Endodermal cell (in vitro differentiated cells): ENCODE measurements at regions not wholly inside any gene's neighbourhood (a gene's known extent, or its start where the extent isn't known, plus 50 kb on each side); places are given as distances from the start of the nearest gene placed in this dataset.

ENCODE experiments used
- DNase-seq: peaks from one replicate; pipeline ENCODE4 v3.0.0-alpha.2; 2017
- H3K27ac ChIP-seq: 2 replicates; pipeline ENCODE4 v1.5.1; 2013; ENCODE audit warnings: mild to moderate bottlenecking, low read depth, low read length, moderate library complexity
- H3K27me3 ChIP-seq: 2 replicates; pipeline ENCODE4 v1.6.1; 2013; ENCODE audit warnings: mild to moderate bottlenecking, low read length, moderate library complexity; ENCODE audit not compliant: insufficient read depth, control insufficient read depth, poor library complexity, severe bottlenecking
- H3K36me3 ChIP-seq: 2 replicates; pipeline ENCODE4 v1.7.0; 2013; ENCODE audit warnings: mild to moderate bottlenecking, low read length, moderate library complexity; ENCODE audit not compliant: control insufficient read depth, insufficient read depth
- H3K4me1 ChIP-seq: one replicate; pipeline ENCODE4 v1.7.0; 2013; ENCODE audit warnings: low read length; ENCODE audit not compliant: control insufficient read depth, insufficient read depth
- H3K4me3 ChIP-seq: 2 replicates; pipeline ENCODE4 v1.5.1; 2013; ENCODE audit warnings: mild to moderate bottlenecking, low read length, moderate library complexity
- H3K9ac ChIP-seq: 2 replicates; pipeline ENCODE4 v1.6.1; 2013; ENCODE audit warnings: mild to moderate bottlenecking, low read length, moderate library complexity; ENCODE audit not compliant: poor library complexity, severe bottlenecking; ENCODE audit errors: extremely low read depth
- H3K9me3 ChIP-seq: 2 replicates; pipeline ENCODE4 v1.6.1; 2013; ENCODE audit warnings: mild to moderate bottlenecking, low read length, moderate library complexity; ENCODE audit not compliant: control insufficient read depth
- H3K27ac Mint-ChIP-seq: 2 replicates; pipeline ENCODE4 v1.8.0; 2020; ENCODE audit warnings: mixed read lengths
- H3K27me3 Mint-ChIP-seq: 2 replicates; pipeline ENCODE4 v1.8.0; 2021; ENCODE audit warnings: mild to moderate bottlenecking, mixed read lengths; ENCODE audit not compliant: insufficient read depth
- H3K36me3 Mint-ChIP-seq: 2 replicates; pipeline ENCODE4 v1.8.0; 2020; ENCODE audit warnings: low read depth, mixed read lengths
- H3K4me1 Mint-ChIP-seq: 2 replicates; pipeline ENCODE4 v1.8.0; 2020; ENCODE audit warnings: mixed read lengths
- H3K4me3 Mint-ChIP-seq: 2 replicates; pipeline ENCODE4 v1.8.0; 2020; ENCODE audit warnings: mild to moderate bottlenecking, moderate library complexity, mixed read lengths
- H3K9me3 Mint-ChIP-seq: 2 replicates; pipeline ENCODE4 v1.8.0; 2020; ENCODE audit warnings: mild to moderate bottlenecking, mixed read lengths
- CTCF ChIP-seq: fragments of 200-600 bp; sonication (generic); conservative IDR thresholded peaks from 2 replicates; pipeline ENCODE4 v1.5.0; 2021; ENCODE audit warnings: antibody characterized with exemption, mild to moderate bottlenecking
- WGBS, 2 experiments: methylation state at CpG; one replicate each; pipeline versions ENCODE4 v1.1.5 to v1.1.7; 2013; ENCODE audit warnings: missing lambda C conversion rate in 2 of 2, mixed read lengths in 1 of 2; ENCODE audit not compliant: insufficient coverage in 1 of 2, insufficient read length in 1 of 2; 5-methylcytosine and 5-hydroxymethylcytosine counted together

GRCh38 chr2:147662221-147662620 is 182.6 kb upstream of the ACVR2A start:
- Histone ChIP-seq H3K27me3 (no peaks in the 10 kb centered on the region), H3K27ac (no peak overlapping the region), H3K36me3 (no peaks in the 10 kb centered on the region), H3K4me1 (peaks cover 11% of the 10 kb centered on the region), H3K4me3 (no peak overlapping the region), H3K9ac (no peak overlapping the region), H3K9me3 (no peaks in the 10 kb centered on the region)
- H3K4me1 Mint-ChIP-seq = peaks cover 42% of the 10 kb centered on the region
- TF ChIP-seq CTCF = no peak
- no peak overlapping the region for H3K4me3 Mint-ChIP-seq
- no peaks in the 10 kb centered on the region for H3K36me3 Mint-ChIP-seq
- DNase-seq = peak; percentile 69
- no peaks in the 10 kb centered on the region for H3K9me3 Mint-ChIP-seq
- WGBS, 2 experiments = 36 to 92% methylated on average over 2 to 4 of the region's 4 CpGs
- H3K27me3 Mint-ChIP-seq = peaks cover 2% of the 10 kb centered on the region
- H3K27ac Mint-ChIP-seq = no peak overlapping the region

- H3K9me3 ChIP-seq = no peaks in the 10 kb centered on the region
- Mint-ChIP-seq H3K36me3 (no peaks in the 10 kb centered on the region), H3K27ac (no peak overlapping the region), H3K4me3 (no peak overlapping the region), H3K9me3 (no peaks in the 10 kb centered on the region), H3K4me1 (peaks cover 45% of the 10 kb centered on the region), H3K27me3 (peaks cover 2% of the 10 kb centered on the region)
- no peak overlapping the region for H3K4me3 ChIP-seq
- no peak overlapping the region for H3K9ac ChIP-seq
- no peaks in the 10 kb centered on the region for H3K36me3 ChIP-seq
- H3K27ac ChIP-seq = no peak overlapping the region
- WGBS, 2 experiments = 86 to 97% methylated on average over 2 of the region's 2 CpGs
- peaks cover 11% of the 10 kb centered on the region for H3K4me1 ChIP-seq
- TF ChIP-seq CTCF = no peak
- DNase-seq = no peak
- no peaks in the 10 kb centered on the region for H3K27me3 ChIP-seq
These were observed 184.1 kb upstream of the ACVR2A start for GRCh38 chr2:147660680-147661079.

GRCh38 chr2:147659051-147659450 is 185.8 kb upstream of the ACVR2A start:
- Mint-ChIP-seq H3K27me3 (no peaks in the 10 kb centered on the region), H3K36me3 (no peaks in the 10 kb centered on the region), H3K4me3 (no peak overlapping the region), H3K9me3 (no peaks in the 10 kb centered on the region), H3K4me1 (peaks cover 46% of the 10 kb centered on the region), H3K27ac (no peak overlapping the region)
- Histone ChIP-seq H3K4me3 (no peak overlapping the region), H3K36me3 (no peaks in the 10 kb centered on the region), H3K27me3 (no peaks in the 10 kb centered on the region), H3K4me1 (peaks cover 11% of the 10 kb centered on the region), H3K27ac (no peak overlapping the region), H3K9ac (no peak overlapping the region), H3K9me3 (no peaks in the 10 kb centered on the region)
- TF ChIP-seq CTCF = no peak
- DNase-seq = no peak
- whole genome bisulfite sequencing, 2 experiments = 95 to 100% methylated on average over 1 of the region's 1 CpG
